Keratinocyte (primary cell): ENCODE measurements at regions not wholly inside any gene's neighbourhood (a gene's known extent, or its start where the extent isn't known, plus 50 kb on each side); places are given as distances from the start of the nearest gene placed in this dataset.

Source experiments
- DNase-seq: peaks from one replicate; pipeline ENCODE4 v3.0.0-alpha.2; 2011; ENCODE audit warnings: low read depth, missing footprints, low spot score
- FAIRE-seq: peaks from 2 replicates; lab custom pipeline; 2011; peaks lifted over from hg19 to GRCh38; lab: Jason Lieb, UNC
- H2AFZ ChIP-seq: 2 replicates; pipeline ENCODE4 v1.6.0; 2012; ENCODE audit warnings: low read length, control low read depth, inconsistent platforms; ENCODE audit not compliant: control insufficient read depth
- H3K27ac ChIP-seq: 2 replicates; pipeline ENCODE4 v1.5.1; 2011; ENCODE audit warnings: low read length; ENCODE audit not compliant: control insufficient read depth, insufficient read depth
- H3K27me3 ChIP-seq: 3 replicates; pipeline ENCODE4 v1.6.0; 2011; ENCODE audit warnings: low read length; ENCODE audit not compliant: control insufficient read depth, insufficient read depth; ENCODE audit errors: extremely low read depth
- H3K36me3 ChIP-seq, 2 experiments: 2 replicates in 1 of 2; 3 replicates in 1 of 2; pipeline ENCODE4 v1.5.1; 2011; ENCODE audit warnings: low read length in 2 of 2, mild to moderate bottlenecking in 1 of 2; ENCODE audit not compliant: control insufficient read depth in 2 of 2, insufficient read depth in 2 of 2; ENCODE audit errors: extremely low read depth in 1 of 2
- H3K4me1 ChIP-seq: 3 replicates; pipeline ENCODE4 v1.5.1; 2011; ENCODE audit warnings: low read length; ENCODE audit not compliant: control insufficient read depth, insufficient read depth; ENCODE audit errors: extremely low read depth
- H3K4me2 ChIP-seq: 3 replicates; pipeline ENCODE4 v1.6.0; 2011; ENCODE audit warnings: low read depth, low read length; ENCODE audit not compliant: control insufficient read depth, insufficient read depth; ENCODE audit errors: extremely low read depth
- H3K4me3 ChIP-seq, 3 experiments: fragments of 200-600 bp in 1 of 3; sonication (generic) in 1 of 3; 2 replicates in 2 of 3; 3 replicates in 1 of 3; pipeline ENCODE4 v1.5.1; 2011 to 2016; ENCODE audit warnings: low read length in 3 of 3, mild to moderate bottlenecking in 3 of 3, control low read depth in 2 of 3, inconsistent platforms in 1 of 3, low read depth in 1 of 3, mixed read lengths in 1 of 3, mixed run types in 1 of 3, moderate library complexity in 1 of 3; ENCODE audit not compliant: control insufficient read depth in 2 of 3, insufficient read depth in 2 of 3; ENCODE audit errors: extremely low read depth in 1 of 3
- H3K79me2 ChIP-seq: 2 replicates; pipeline ENCODE4 v1.6.0; 2012; ENCODE audit warnings: low read length; ENCODE audit not compliant: control insufficient read depth, insufficient read depth
- H3K9ac ChIP-seq: 3 replicates; pipeline ENCODE4 v1.6.0; 2011; ENCODE audit warnings: low read length; ENCODE audit not compliant: control insufficient read depth, insufficient read depth; ENCODE audit errors: extremely low read depth
- H3K9me1 ChIP-seq: 3 replicates; pipeline ENCODE4 v1.6.0; 2011; ENCODE audit warnings: low read length; ENCODE audit not compliant: control insufficient read depth, insufficient read depth; ENCODE audit errors: extremely low read depth
- H3K9me3 ChIP-seq: 2 replicates; pipeline ENCODE4 v1.5.1; 2012; ENCODE audit warnings: low read depth, low read length; ENCODE audit not compliant: control insufficient read depth
- H4K20me1 ChIP-seq: 3 replicates; pipeline ENCODE4 v1.6.0; 2011; ENCODE audit warnings: low read length; ENCODE audit not compliant: control insufficient read depth, insufficient read depth; ENCODE audit errors: extremely low read depth
- CTCF ChIP-seq, 3 experiments: IDR thresholded peaks in 1 of 3; conservative IDR thresholded peaks in 1 of 3; optimal IDR thresholded peaks in 1 of 3; 2 replicates in 2 of 3; 3 replicates in 1 of 3; pipeline versions ENCODE3 to v1.5.1; 2011; ENCODE audit warnings: low read length in 3 of 3, mild to moderate bottlenecking in 3 of 3, moderate library complexity in 2 of 3, control low read depth in 1 of 3, inconsistent platforms in 1 of 3; ENCODE audit not compliant: insufficient read depth in 2 of 3; ENCODE audit errors: extremely low read depth in 1 of 3
- EZH2 ChIP-seq: IDR thresholded peaks from one replicate; pipeline ENCODE4 v1.6.1; 2012; ENCODE audit warnings: inconsistent platforms, mild to moderate bottlenecking, low read length, moderate library complexity
- dilution Hi-C: fragments of 300-500 bp; cut with MboI; formaldehyde crosslinking; loops from one replicate; pipeline ENCODE4 v1.7.0; 2020; ENCODE audit warnings: low sequenced_read_pairs; ENCODE audit not compliant: extremely low pct_ligation_motif_present

- H4K20me1 ChIP-seq, result no peaks in the 10 kb centered on the region
- no peak overlapping the region for H3K9ac ChIP-seq
- no peaks in the 10 kb centered on the region for H3K9me1 ChIP-seq
- H3K4me2 ChIP-seq, result no peak overlapping the region
- H3K79me2 ChIP-seq, result no peaks in the 10 kb centered on the region
- TF ChIP-seq EZH2, result no peak
- no peak for TF ChIP-seq CTCF (optimal IDR thresholded peaks at IDR 0.05 in 1 of 3, IDR thresholded peaks at IDR 0.05 in 1 of 3, conservative IDR thresholded peaks at IDR 0.05 in 1 of 3; ENCODE audit: extremely low read depth in 1 of 3, insufficient read depth in 2 of 3, low read length in 3 of 3)
- DNase-seq, result no peak
- H3K4me3 ChIP-seq, result no peak overlapping the region
- no peaks in the 10 kb centered on the region for H3K4me1 ChIP-seq
- dilution Hi-C loops, result no loop called here
- no peak overlapping the region for H2AFZ ChIP-seq
- H3K27ac ChIP-seq, result no peak overlapping the region
- no peak for FAIRE-seq
- no peaks in the 10 kb centered on the region for H3K9me3 ChIP-seq
- no peaks in the 10 kb centered on the region for H3K27me3 ChIP-seq
- no peaks in the 10 kb centered on the region for H3K36me3 ChIP-seq
These were observed 701.2 kb upstream of the SORCS1 start for GRCh38 chr10:107865691-107866090.

GRCh38 chr10:107859065-107859464, 694.6 kb upstream of the SORCS1 start:
- no peak for TF ChIP-seq CTCF (optimal IDR thresholded peaks at IDR 0.05 in 1 of 3, IDR thresholded peaks at IDR 0.05 in 1 of 3, conservative IDR thresholded peaks at IDR 0.05 in 1 of 3; ENCODE audit: extremely low read depth in 1 of 3, insufficient read depth in 2 of 3, low read length in 3 of 3)
- TF ChIP-seq EZH2, result no peak
- dilution Hi-C loops, result no loop called here
- FAIRE-seq (no peak), DNase-seq (no peak)
- no peaks in the 10 kb centered on the region for H3K27me3 ChIP-seq
- no peaks in the 10 kb centered on the region for H4K20me1 ChIP-seq
- no peaks in the 10 kb centered on the region for H3K9me3 ChIP-seq
- no peaks in the 10 kb centered on the region for H3K9me1 ChIP-seq
- H3K4me2 ChIP-seq, result no peak overlapping the region
- H3K79me2 ChIP-seq, result no peaks in the 10 kb centered on the region
- no peak overlapping the region for H2AFZ ChIP-seq
- no peak overlapping the region for H3K27ac ChIP-seq
- no peak overlapping the region for H3K4me3 ChIP-seq
- no peaks in the 10 kb centered on the region for H3K4me1 ChIP-seq
- no peaks in the 10 kb centered on the region for H3K36me3 ChIP-seq
- no peak overlapping the region for H3K9ac ChIP-seq
